ENCODE measurements at regions not wholly inside any gene's neighbourhood (a gene's known extent, or its start where the extent isn't known, plus 50 kb on each side); places are given as distances from the start of the nearest gene placed in this dataset.

DNA sequence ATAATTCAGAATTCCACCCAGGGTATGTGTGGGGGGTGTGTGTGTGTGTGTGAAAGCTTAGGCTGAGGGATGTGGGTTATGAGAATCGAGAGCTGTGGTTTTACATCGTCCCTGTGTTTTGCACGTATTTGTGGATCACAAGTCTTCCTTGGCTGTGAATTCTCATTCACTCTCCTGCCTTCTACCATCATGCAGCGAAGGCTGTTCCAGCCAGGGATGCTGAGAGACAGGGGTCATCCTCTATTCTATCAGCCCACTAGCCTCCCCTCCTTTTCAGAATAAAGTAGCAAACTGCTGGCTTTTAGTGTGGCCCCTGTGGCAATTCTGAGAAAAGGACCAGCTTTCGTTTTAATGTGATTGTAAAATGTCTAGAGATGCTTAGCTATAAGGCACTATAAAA lies 460.6 kb upstream of the NR2F2 start:
- intact Hi-C loops (cut with micrococcal nuclease) = loop anchor here (1.0 to 10.0 kb wide), 2 partner anchors 31 to 195 kb away; no protein-coding TSS in a partner anchor

DNA sequence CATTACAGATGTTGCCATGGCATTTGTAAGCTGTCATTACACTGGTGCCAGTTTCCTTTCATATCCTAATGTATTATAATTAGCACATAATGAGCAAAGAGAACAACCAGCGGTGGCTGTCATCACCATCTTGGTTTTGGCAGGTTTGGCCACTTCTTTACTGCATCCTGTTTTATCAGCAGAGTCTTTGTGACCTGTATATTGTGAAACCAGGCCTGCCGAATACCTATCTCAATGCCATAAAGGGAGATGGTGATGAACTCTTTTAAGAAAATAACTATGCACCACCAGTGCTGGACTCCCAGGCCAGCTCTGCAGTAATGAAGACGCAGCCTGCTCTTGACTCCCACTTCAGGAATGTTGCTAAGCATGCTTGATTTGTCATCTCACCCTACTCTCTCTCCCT lies 458.1 kb upstream of the NR2F2 start:
- intact Hi-C loops (cut with micrococcal nuclease) = loop anchor here (10.0 kb wide), 1 partner anchor 192 kb away; no protein-coding TSS in a partner anchor

DNA sequence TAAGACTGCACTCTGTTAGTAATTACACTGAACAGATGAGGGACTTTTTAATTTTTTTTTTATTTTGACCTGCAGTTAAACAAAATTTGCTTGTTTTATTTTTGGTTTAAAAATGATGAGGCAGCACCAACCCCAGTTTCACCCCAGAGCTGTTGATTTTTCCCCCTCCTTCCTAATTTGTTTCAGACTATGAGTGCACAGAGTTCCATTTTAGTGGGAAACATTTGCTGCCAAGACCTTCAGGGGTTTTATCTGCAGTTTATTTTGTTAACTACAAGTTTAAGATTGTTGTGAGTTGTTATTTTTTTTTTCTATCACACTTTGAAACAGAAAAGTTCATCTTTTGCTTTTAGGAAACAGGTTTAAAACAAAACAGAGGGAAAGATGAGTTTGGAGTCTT lies 455.9 kb upstream of the NR2F2 start:
- intact Hi-C loops (cut with micrococcal nuclease) = loop anchor here (1.0 to 10.0 kb wide), 3 partner anchors 35 to 1292 kb away; no protein-coding TSS in a partner anchor

DNA sequence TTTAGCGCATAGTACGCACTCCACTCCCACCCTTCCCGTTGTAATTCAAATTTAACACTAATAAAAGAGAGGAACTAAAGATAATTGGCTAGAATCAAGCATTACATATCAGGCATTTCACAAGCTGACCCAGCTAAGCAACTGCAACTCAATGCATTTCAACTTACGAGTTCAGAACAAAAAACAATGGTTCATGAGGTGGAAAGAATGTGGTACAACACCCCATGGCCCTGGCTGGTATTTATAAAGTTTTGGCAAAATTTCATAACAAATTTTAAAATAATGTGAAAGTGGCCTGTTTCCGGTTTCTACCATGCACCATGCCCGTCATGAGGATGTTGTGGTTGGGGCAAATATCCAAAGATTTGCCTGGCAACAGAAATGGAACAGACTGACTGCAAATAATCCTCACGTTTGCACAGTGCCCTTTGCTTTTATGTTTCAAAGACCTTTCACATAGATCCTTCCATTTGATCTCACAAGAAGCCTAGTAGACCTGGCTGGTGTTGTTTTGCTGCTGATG lies 455.3 kb upstream of the NR2F2 start:
- intact Hi-C loops (cut with micrococcal nuclease) = loop anchor here (1.0 to 10.0 kb wide), 3 partner anchors 36 to 1293 kb away; no protein-coding TSS in a partner anchor

DNA sequence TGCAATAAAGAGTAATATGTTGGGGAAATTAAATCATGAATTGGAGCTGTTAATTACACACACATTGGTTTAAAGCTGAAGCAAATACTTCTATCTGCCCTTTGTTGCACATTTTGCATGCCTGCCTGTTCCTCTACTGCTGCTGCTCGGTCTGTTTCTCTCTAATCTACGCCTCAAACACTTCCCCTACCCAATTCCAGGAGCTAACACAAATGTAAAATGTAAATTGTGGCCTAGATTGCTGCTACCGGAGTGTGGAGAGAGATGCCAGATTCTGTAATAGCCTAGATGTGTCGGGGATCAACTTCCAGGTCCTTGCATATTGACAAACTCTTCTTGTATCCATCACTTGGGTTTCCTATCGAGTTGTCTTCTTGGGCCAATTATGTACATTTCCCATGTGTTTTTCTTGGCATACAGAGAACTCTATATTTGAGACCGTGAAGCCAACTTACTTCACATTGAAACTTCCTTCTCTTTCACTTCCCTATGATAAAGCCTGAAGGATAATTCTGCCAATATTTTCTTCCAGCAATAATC lies 450.4 kb upstream of the NR2F2 start:
- intact Hi-C loops (cut with micrococcal nuclease) = no loop called here

DNA sequence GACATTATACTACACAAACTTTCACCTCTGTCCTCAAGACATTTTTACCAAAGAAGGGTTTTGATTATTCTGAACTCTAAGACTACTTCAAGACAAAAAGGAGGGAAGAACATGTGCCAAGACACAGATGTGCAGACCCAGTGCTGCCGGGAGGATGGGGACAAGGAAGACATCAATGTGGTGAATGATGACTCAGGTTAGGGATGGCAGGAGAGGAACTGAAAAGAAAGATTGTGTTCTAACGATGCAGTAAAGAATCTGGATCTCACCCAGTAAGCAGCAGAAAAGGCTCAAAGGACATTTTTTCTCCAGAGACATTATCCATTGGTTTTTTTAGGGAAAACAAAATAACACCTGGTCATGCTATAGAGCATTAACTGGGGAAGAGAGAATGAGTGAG lies 449.9 kb upstream of the NR2F2 start:
- intact Hi-C loops (cut with micrococcal nuclease) = no loop called here

DNA sequence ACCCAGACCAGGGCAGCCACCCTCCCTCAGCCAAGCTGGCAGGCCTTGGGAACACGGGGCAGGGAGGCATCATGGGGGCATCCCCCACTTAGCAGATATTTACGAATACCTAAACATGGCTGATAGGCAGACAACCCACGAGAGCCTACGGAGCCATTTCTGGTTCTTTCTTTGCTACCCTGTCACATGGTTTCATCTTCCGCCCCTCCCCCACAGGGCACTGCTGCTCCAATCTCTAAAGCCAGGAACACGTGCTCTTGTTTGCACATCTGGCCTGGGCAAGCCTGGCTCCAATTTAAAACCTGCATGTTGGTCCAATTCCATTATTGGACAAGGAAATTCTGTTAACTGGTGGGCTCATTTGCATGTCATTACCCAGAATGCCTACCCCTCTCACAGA lies 447.4 kb upstream of the NR2F2 start:
- intact Hi-C loops (cut with micrococcal nuclease) = no loop called here

DNA sequence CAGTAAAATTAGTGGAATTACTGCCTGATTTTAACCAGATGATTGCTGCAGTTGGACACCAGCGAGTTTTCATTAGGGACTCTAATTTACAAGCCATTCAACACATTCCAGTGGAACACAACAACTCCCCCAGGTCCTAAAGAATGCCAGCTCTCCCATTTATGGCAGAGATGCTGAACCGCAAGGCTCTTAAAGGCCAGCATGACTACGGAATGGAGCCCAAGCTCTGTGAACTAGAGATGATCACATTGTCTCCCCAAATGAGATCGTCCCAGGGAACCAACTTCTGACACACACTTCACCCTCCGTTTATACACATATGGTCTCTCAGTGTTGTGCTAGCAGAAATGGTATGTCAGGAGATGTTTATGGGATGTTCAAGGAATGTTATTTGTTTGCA lies 446.2 kb upstream of the NR2F2 start:
- intact Hi-C loops (cut with micrococcal nuclease) = no loop called here

DNA sequence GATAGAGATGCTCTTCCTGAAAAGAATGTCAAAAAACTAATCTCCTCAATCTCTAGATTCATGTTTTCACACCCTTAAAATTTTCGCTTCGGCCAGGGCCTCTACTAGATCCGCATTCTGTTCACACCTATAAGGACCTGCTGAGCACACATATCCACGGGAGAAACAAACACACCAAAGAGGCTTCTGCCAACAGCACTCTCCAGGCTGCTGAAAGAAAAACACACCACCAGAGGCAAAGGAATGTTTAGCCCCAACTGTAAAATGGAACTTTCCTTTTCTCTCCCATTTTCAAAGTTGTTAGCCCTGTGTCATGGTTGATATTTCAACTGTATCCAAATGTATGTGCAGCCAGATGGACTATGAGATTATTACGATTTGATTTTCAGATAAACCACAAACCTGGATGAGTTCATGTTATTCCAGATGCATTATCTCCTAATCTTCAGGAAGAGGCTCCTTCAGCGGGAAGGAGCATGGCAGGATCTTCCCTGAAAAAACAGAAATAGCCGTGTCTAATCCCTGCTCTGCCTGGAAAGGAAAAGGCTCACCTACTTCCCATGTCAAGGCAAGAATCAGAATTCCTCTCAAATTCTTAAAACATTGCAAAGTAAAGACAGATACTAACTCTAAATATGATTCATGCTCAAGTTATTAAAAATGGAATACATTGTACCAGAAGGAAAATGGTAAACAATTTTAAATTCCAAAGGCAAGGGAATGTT lies 442.7 kb upstream of the NR2F2 start:
- intact Hi-C loops (cut with micrococcal nuclease) = no loop called here

DNA sequence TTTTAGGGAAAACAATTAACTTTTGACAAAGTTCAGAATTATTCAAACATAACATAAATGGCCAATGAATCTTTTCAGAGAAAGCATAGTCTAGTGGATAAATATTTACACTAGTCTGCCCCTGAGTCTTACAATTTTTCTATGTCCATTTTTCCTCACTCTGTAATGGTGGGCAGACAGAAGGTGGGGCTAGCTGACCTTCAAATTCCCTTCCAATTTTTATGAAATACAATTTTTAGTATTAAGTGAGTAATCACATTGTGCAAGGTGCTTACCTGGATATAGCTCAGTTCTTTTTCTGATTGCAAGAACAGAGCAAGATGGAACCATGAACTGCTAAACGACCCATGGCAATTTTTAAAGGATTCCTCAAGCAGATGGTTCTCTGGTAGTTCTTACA lies 441.7 kb upstream of the NR2F2 start:
- intact Hi-C loops (cut with micrococcal nuclease) = no loop called here

DNA sequence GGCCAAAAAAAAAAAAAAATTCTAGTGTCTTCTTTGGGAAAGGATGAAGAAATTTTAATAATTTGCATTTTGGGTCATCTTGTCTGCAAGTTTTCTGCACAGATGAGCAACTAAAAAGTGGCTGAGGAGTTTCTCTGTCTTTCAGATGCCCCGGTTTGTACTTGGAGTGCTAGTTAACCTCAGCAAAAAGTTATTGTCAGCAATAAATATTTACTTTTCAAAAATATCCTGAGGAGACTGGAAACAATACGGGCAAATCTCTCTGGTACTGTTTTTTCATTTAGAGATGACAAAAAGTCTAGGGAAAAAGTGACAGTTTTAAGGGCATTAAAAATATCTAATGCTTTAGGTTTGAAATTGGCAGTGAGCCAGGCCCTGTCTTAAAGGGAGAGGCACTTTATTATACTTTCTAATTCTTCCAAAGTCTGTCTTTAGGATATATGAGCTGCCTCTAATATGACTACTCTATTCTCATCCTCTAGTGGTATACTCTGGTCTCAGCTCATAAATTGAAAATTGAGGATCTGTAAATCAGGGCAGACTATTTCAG lies 436.0 kb upstream of the NR2F2 start:
- intact Hi-C loops (cut with micrococcal nuclease) = no loop called here

DNA sequence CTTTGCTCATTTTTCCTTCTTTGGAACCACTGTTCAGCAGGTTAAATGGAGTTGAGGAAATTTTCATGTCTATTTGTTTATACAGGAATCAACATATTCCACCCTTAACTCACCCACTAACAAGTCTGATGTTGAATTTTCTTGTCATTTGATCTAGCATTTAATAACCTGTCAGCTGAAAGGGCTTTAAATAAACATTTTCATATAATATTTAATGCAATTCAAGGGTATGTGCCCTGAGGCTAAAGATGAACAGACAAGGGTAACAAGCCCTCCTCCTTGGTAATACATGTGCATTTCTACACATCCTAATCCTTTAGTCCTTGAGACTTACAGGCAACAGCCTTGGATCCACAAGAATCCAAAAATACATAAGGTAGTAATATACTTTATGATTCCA lies 435.0 kb upstream of the NR2F2 start:
- intact Hi-C loops (cut with micrococcal nuclease) = no loop called here

DNA sequence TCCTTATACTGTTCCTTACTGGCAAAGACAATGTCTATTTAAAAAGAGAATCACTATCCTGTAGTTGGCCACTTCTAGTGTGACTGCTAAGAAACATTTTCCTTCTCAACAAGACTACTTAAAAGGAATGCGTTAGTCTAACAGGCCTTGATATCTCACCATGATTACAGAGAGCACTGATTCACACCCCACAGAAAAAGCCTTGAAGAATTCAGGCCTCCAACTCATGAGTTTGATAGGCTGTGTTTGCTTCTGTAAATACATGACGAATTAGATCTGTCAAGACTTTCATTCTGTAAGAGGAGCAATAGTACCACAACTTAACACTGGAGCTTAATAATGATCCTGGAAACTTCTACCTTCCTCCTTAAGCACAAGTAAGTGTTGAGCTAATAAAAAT lies 432.8 kb upstream of the NR2F2 start:
- intact Hi-C loops (cut with micrococcal nuclease) = no loop called here

DNA sequence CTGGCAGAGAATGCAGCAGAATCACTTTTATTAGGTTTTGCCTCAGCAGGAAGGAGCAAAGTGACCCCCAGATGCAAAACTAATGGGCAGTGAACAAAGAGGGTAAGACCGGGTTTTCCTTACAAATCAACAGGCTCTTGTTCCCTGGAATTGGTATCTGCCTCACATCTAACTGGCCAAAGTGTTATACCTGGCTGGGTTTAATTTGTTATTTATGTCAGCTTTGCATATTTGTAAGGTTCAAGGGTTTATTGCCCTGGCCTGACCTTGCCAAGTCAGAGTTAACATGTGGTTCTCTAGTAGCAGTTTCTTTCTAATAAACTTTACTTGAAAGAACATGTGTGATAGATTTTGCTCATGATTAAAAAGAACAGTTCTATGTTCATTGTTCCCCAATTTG lies 431.7 kb upstream of the NR2F2 start:
- intact Hi-C loops (cut with micrococcal nuclease) = no loop called here

DNA sequence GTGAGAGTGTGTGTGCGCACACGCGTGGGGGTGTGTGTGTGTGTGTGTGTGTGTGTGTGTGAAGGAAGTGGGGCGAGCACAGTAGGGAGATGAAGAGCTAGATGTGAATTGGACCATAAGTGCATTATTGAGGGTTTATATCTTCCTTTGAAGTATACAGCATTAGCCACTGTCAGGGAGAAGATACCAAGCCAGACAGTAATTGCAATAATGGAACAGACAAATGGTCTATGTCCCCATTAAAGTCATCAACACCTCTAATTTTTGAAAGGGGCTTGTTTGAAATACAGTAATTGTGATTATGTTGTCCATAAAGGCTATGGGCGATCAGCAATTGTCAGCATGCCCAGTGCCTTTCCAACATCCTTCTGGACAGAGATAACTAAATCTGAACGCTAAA lies 429.2 kb upstream of the NR2F2 start:
- intact Hi-C loops (cut with micrococcal nuclease) = no loop called here

DNA sequence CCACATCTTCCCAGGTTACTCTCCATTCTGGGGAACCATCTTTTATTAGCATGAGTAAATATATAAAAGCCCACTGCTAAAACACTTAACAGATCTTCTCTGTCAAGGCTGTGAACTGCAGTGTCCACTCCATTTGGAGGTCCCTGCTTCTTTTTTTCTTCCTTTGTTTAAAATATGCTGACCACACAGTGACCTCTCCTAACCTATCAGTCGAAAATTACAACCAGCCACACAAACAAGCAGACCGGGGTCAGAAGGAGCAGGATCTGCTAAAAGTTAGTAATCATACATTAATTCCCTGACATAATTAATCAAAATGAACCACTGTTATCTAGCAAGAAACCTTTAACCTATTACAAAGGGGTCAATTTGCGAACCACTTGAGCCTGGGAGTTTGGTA lies 427.9 kb upstream of the NR2F2 start:
- intact Hi-C loops (cut with micrococcal nuclease) = no loop called here

DNA sequence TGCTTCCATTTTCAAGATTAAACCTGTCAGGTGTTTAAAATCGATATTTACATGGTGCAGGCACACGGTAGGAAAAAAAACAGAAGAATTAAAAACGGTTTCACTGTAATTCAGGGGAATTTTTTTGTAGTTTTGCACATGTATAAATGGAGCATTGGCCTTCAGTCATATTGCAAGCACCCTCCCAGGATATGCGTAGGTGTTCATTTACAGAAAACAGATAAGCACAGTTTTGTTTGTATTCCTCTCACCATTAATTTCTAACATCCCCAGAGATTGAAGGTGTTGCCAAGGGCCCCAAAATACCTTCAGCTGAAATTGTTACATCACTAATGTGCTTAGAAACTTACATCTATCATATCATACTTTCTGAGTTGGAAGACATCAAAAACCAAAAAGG lies 427.1 kb upstream of the NR2F2 start:
- intact Hi-C loops (cut with micrococcal nuclease) = no loop called here

DNA sequence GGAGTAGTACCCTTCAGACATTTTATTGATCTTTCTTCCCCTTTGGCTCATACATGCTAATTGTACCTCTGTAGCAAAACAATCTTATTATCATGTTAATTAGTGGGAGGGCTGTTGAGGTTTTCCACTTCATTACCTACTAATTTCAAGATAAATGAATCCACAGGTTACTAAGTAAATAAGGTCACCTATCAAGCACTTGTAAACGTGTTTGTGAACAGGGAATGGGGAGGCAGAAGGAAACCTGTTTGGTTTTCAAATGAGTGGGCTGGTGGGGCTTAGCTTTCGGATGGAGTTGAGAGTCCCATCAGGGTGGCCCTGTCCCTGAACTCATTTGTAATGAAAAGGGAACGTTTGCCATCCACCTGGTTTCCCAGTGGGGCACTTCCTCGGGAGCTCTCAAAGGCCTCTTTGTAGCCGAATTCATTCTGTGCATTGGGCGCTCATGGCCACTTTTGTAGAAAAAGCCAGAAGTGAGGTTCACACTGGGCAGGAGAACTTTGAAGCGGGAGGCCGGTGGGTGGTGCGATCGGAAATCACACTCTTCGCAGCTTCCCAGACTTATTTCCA lies 419.8 kb upstream of the NR2F2 start:
- intact Hi-C loops (cut with micrococcal nuclease) = no loop called here

DNA sequence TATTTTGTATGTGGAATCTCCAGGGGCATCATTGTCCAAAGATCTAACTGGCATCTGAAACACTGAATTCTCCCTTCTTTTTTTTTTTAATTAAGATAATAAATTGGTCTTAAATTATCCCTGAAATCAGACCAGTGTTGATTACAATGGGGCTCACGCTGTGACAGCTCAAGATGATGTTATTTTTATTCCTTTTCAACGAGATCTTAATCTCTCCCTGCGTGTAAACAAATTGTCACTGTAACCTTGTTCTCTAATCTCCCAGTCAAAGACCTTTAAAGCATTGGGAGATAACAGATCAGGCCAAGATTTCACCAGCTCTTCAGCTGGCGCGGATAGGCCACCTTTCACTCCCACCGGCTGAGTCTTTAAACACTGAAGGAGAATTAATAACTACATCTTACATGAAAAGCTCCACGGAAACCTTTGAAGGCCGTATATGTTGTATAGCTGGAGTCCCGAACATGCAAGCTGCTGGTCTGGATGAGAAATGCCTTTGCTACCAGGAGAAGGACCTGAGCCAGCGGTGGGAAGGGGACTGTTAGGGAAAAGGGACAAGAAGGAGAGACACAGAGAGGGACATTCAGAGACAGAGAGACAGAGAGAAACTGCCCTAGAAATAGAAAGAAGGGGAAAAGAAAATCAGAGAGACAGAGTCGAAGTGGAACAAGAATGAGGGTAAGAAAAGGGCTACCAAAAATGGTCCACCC lies 418.8 kb upstream of the NR2F2 start:
- intact Hi-C loops (cut with micrococcal nuclease) = no loop called here

DNA sequence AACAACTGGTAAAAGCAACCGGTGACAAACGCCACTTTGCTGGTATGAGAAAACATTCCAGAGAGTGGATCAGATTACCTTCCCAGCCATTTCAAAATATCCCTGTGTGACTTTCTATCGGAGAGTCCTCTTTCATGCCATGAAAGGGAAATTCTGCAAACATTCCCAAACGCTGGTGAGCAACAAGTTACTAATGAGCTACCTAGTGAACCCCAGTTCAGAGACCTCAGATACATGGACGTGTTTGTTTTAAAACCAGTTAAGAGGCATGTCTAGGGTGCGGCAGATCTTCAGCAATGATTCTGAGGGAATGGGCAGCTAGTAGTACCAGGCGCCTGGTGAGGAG lies 418.2 kb upstream of the NR2F2 start:
- intact Hi-C loops (cut with micrococcal nuclease) = no loop called here

DNA sequence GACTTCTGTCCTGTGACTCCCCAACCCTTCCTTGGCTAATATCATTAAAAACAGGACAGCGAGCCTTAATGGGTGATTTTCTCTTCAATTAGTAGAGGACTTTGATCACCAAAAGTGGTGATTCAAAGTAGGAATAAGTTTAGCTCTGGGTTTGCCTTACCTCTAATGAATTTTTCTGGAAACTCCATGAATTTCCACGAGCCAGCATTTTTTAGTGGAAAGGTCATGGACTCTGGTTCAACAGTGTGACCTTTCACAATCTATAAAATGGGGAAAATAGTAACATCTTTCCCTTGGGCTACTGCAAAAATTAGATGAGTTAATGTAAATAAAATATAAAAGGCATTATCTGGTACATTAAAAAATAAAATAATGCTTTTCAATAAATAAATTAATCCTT lies 417.8 kb upstream of the NR2F2 start:
- intact Hi-C loops (cut with micrococcal nuclease) = no loop called here

DNA sequence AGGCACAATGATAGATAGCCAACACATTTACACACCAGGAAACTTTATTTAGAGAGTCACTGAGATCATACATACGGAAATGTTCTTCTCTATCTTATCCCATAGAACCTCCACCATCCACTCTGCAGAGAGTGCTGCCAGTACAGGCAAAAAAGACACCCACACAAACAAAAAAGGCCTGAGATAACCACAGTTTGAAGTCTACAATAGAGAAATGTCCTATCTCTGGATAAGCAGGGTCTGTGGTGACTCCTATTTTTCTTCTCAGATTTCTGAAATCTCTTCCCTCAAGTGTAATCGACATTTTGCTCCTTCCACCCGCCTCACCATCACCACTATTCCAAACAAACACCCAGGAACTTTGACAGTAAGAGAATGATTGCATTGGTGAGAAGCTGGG lies 413.9 kb upstream of the NR2F2 start:
- intact Hi-C loops (cut with micrococcal nuclease) = no loop called here
